ENCODE measurements at regions not wholly inside any gene's neighbourhood (a gene's known extent, or its start where the extent isn't known, plus 50 kb on each side); places are given as distances from the start of the nearest gene placed in this dataset.

GRCh38 chr5:124128867-124129266 is 616.9 kb downstream of the CSNK1G3 start:
- peaks cover 36% of the 10 kb centered on the region for H3K4me1 Mint-ChIP-seq (ENCODE audit: low read depth)
- TF ChIP-seq, protein P1, sequence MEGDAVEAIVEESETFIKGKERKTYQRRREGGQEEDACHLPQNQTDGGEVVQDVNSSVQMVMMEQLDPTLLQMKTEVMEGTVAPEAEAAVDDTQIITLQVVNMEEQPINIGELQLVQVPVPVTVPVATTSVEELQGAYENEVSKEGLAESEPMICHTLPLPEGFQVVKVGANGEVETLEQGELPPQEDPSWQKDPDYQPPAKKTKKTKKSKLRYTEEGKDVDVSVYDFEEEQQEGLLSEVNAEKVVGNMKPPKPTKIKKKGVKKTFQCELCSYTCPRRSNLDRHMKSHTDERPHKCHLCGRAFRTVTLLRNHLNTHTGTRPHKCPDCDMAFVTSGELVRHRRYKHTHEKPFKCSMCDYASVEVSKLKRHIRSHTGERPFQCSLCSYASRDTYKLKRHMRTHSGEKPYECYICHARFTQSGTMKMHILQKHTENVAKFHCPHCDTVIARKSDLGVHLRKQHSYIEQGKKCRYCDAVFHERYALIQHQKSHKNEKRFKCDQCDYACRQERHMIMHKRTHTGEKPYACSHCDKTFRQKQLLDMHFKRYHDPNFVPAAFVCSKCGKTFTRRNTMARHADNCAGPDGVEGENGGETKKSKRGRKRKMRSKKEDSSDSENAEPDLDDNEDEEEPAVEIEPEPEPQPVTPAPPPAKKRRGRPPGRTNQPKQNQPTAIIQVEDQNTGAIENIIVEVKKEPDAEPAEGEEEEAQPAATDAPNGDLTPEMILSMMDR (IDR thresholded peaks at IDR 0.05; ENCODE audit: unreplicated experiment) = no peak
- DNase-seq (ENCODE audit: low spot score, unreplicated experiment) = no peak
- H3K27me3 Mint-ChIP-seq = no peaks in the 10 kb centered on the region
- no peaks in the 10 kb centered on the region for H3K9me3 Mint-ChIP-seq (ENCODE audit: low read depth)
- no peak overlapping the region for H3K4me3 Mint-ChIP-seq (ENCODE audit: low read depth)
- H3K36me3 Mint-ChIP-seq (ENCODE audit: insufficient read depth) = no peaks in the 10 kb centered on the region
- no peak overlapping the region for H3K27ac Mint-ChIP-seq

DNA sequence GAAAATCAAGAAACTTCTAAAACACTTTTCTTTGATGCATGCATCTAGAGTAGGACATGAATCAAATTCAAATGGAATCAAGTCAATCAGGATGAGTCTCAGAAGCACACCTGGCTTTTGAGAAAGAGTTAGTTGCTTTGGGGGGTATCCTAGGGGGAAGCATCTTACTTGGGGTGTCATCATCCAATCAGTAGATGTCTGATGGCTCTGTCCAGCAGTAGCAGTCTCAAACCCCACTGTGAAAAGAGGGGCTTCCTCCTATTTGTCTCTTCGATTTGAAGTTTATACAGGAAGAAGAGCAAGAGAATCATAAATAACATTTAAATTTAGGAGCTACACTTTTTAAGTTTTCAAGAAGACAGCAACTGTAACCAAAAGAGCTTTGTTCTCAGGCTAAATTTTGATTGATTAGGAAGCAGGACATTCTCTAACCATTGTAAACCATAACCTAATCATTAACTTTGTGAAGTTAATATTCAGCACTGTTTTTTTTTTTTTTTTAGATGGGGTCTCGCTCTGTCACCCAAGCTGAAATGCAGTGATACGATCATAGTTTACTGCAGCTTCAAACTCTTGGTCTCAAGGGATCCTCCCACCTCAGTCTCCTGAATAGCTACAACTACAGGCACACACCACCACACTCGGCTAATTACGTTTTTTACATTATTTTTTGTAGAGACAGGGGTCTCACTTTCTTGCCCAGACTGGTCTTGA is 614.7 kb downstream of the CSNK1G3 start:
- H3K4me3 Mint-ChIP-seq (ENCODE audit: low read depth) = no peak overlapping the region
- no peak for DNase-seq (ENCODE audit: low spot score, unreplicated experiment)
- peak overlapping the region; percentile 47 for H3K27ac Mint-ChIP-seq
- H3K4me1 Mint-ChIP-seq (ENCODE audit: low read depth) = peaks cover 32% of the 10 kb centered on the region
- H3K36me3 Mint-ChIP-seq (ENCODE audit: insufficient read depth) = no peaks in the 10 kb centered on the region
- TF ChIP-seq, protein P1 (IDR thresholded peaks at IDR 0.05; ENCODE audit: unreplicated experiment) = no peak
- no peaks in the 10 kb centered on the region for H3K27me3 Mint-ChIP-seq
- H3K9me3 Mint-ChIP-seq (ENCODE audit: low read depth) = no peaks in the 10 kb centered on the region

GRCh38 chr5:124124711-124125229 is 612.8 kb downstream of the CSNK1G3 start:
- Mint-ChIP-seq H3K27ac (no peak overlapping the region), H3K4me1 (ENCODE audit: low read depth) (peaks cover 26% of the 10 kb centered on the region), H3K36me3 (ENCODE audit: insufficient read depth) (no peaks in the 10 kb centered on the region), H3K9me3 (ENCODE audit: low read depth) (peaks cover 16% of the 10 kb centered on the region), H3K27me3 (no peaks in the 10 kb centered on the region), H3K4me3 (ENCODE audit: low read depth) (no peak overlapping the region)
- TF ChIP-seq, protein P1 (IDR thresholded peaks at IDR 0.05; ENCODE audit: unreplicated experiment) = no peak
- no peak for DNase-seq (ENCODE audit: low spot score, unreplicated experiment)

- Mint-ChIP-seq H3K27me3 (no peaks in the 10 kb centered on the region), H3K27ac (no peak overlapping the region), H3K36me3 (ENCODE audit: insufficient read depth) (no peaks in the 10 kb centered on the region), H3K4me3 (ENCODE audit: low read depth) (no peak overlapping the region), H3K9me3 (ENCODE audit: low read depth) (peaks cover 21% of the 10 kb centered on the region), H3K4me1 (ENCODE audit: low read depth) (peaks cover 6% of the 10 kb centered on the region)
- TF ChIP-seq, protein P1 (IDR thresholded peaks at IDR 0.05; ENCODE audit: unreplicated experiment) = no peak
- no peak for DNase-seq (ENCODE audit: low spot score, unreplicated experiment)
These were observed 609.2 kb downstream of the CSNK1G3 start for GRCh38 chr5:124121198-124121597.

- H3K4me3 Mint-ChIP-seq (ENCODE audit: low read depth) = no peak overlapping the region
- peaks cover 4% of the 10 kb centered on the region for H3K4me1 Mint-ChIP-seq (ENCODE audit: low read depth)
- TF ChIP-seq, protein P1 (IDR thresholded peaks at IDR 0.05; ENCODE audit: unreplicated experiment) = no peak
- DNase-seq (ENCODE audit: low spot score, unreplicated experiment) = no peak
- peaks cover 7% of the 10 kb centered on the region for H3K9me3 Mint-ChIP-seq (ENCODE audit: low read depth)
- H3K27me3 Mint-ChIP-seq = no peaks in the 10 kb centered on the region
- H3K36me3 Mint-ChIP-seq (ENCODE audit: insufficient read depth) = no peaks in the 10 kb centered on the region
- no peak overlapping the region for H3K27ac Mint-ChIP-seq
These were observed 602.9 kb downstream of the CSNK1G3 start for GRCh38 chr5:124114911-124115310.
